Heart right ventricle (tissue), 16 donors: ENCODE measurements at regions not wholly inside any gene's neighbourhood (a gene's known extent, or its start where the extent isn't known, plus 50 kb on each side); places are given as distances from the start of the nearest gene placed in this dataset.

Experiments
- ATAC-seq, 8 donors: fragments of 200-7000 bp; cut with Tn5 transposase; one replicate each; pipeline ENCODE4 v1.9.1; 2020; ENCODE audit warnings: mild to moderate bottlenecking in 8 of 8, moderate library complexity in 8 of 8, moderate number of reproducible peaks in 1 of 8
- DNase-seq, 2 donors: peaks; one replicate each; pipeline ENCODE4 v3.0.0-alpha.2; 2020
- H3K27ac ChIP-seq, 10 donors: fragments of 200-600 bp; sonication (generic) in 2 of 10; one replicate each; pipeline versions ENCODE4 v1.5.0 to v1.8.0; 2020 to 2022; ENCODE audit warnings: mild to moderate bottlenecking in 3 of 10
- H3K27me3 ChIP-seq, 7 donors: fragments of 200-600 bp; one replicate each; pipeline ENCODE4 v1.8.0; 2021 to 2022; ENCODE audit warnings: mild to moderate bottlenecking in 2 of 7
- H3K36me3 ChIP-seq, 9 donors: fragments of 200-600 bp; sonication (generic) in 1 of 9; one replicate each; pipeline versions ENCODE4 v1.5.0 to v1.8.0; 2020 to 2022; ENCODE audit warnings: mild to moderate bottlenecking in 2 of 9
- H3K4me1 ChIP-seq, 9 donors: fragments of 200-600 bp; sonication (generic) in 1 of 9; one replicate each; pipeline versions ENCODE4 v1.5.0 to v1.8.0; 2020 to 2022; ENCODE audit warnings: mild to moderate bottlenecking in 4 of 9
- H3K4me3 ChIP-seq, 10 donors: fragments of 200-600 bp; sonication (generic) in 2 of 10; one replicate each; pipeline versions ENCODE4 v1.5.0 to v1.8.0; 2020 to 2022; ENCODE audit warnings: mild to moderate bottlenecking in 7 of 10, moderate library complexity in 2 of 10
- H3K9me3 ChIP-seq, 11 donors: fragments of 200-600 bp in 10 of 11; sonication (generic) in 2 of 11; one replicate each; pipeline versions ENCODE4 v1.5.0 to v1.8.0; 2013 to 2022; ENCODE audit warnings: mild to moderate bottlenecking in 2 of 11, control low read depth in 1 of 11, moderate library complexity in 1 of 11
- WGBS, 2 donors: extraction: QIAGEN DNeasy Blood & Tissue Kit; methylation state at CpG; one replicate each; pipeline ENCODE4 v1.1.7; 2013; ENCODE audit warnings: inconsistent platforms in 1 of 2; 5-methylcytosine and 5-hydroxymethylcytosine counted together
- intact Hi-C, 10 donors: fragments of 100-400 bp; cut with DNase I; formaldehyde crosslinking; loops; one replicate each; pipeline versions ENCODE4 v1.11.1 to v1.14.2; 2022
- TF ChIP-seq, protein P1 (sequence below), 9 donors: fragments of 200-600 bp; sonication (generic) in 2 of 9; IDR thresholded peaks; one replicate each; pipeline versions ENCODE4 v1.5.0 to v1.8.0; 2021 to 2022; ENCODE audit warnings: antibody characterized with exemption in 9 of 9, mild to moderate bottlenecking in 5 of 9, moderate library complexity in 1 of 9
- donor health status: Arrhythmogenic right ventricular cardiomyopathy.
- donor health status: ischemic (EF 13 %, LVEDD 7.1; RV severe dilation, severe dysfunction).
- donor health status: healthy with polysubstance abuse.
- donor health status: DM: no; HTN: yes; CAD: no.
- donor health status: DM: no; HTN: no; CAD: no.
- donor health status: ischemic (EF 25% LVEDD 6.9; RV normal size, moderate dysfunction).
- donor health status: ischemic (EF 25% LVEDD 5.7; RV mildly dilated, moderate dysfunction).
- donor health status: healthy.
- donor health status: DM: yes; HTN: yes; CAD: no.
- donor health status: Ischemic cardiomyopathy.
- donor health status: ischemic (EF 35%, LVEDD 5.7; RV mildly dilated, moderate dysfunction).
- donor health status: nonischemic (EF 11% LVEDD 7.7; RV severe dilation, severe dysfunction).
- donor health status: DM: yes; HTN: yes; CAD: no.
- donor health status: PGD.
- donor health status: ischemic (EF 29% LVEDD 5.4; RV normal size, mild dysfunction).
- donor health status: nonischemic (EF 23%, LVEDD 6.1; RV moderate dilation, normal function).

DNA sequence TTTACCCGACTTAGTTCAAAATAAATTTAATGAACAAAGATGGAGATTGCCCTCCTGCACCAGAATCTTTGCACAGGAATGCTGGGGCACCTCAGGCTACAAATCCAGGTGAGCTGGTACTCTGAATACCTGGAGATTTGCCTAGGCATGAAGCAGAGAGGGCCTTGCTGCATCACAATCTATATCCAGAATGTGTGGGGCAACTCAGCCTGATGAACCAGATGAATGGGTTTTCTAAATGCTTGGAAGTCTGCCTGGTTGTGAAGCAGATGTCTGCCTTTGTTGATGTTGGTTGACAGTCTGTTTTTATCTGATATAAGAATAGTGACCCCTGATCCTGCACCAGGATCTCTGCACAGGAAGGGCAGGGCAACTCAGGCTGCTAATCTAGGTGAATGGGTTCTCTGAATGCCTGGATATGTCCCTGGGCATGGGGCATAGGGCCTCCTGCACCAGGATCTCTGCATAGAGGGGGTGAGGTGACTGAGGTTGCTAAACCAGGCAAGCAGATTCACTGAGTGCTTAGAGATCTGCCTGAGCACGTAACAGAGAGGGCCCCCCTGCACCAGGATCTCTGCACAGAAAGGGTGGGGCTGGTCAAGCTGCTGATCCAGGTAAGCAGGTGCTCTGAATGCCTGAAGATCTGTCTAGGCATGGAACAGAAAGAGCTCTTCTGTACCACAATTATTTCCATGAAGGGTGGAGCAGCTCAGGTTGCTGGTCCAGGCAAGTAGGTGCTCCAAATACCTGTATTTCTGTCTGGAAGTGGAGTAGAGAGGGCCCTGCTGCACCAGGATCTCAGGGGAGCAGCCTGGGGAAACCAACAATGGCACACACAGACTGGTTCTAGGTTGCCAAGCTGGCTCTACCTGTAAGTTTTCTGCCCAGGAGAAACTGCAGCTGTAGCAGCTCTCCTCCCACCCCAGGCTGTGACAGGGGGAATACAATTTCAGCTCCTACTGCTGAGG, 437.5 kb downstream of the MMUT start:
- H3K4me3 ChIP-seq = no peak overlapping the region
- H3K27me3 ChIP-seq = no peaks in the 10 kb centered on the region
- peaks cover 0 to 23% (median 5%) of the 10 kb centered on the region in 11 donors for H3K9me3 ChIP-seq
- 52 to 65% methylated on average over 2 of the region's 2 CpGs for WGBS, 2 donors
- no peaks in the 10 kb centered on the region for H3K4me1 ChIP-seq
- no peak for DNase-seq
- TF ChIP-seq, protein P1, sequence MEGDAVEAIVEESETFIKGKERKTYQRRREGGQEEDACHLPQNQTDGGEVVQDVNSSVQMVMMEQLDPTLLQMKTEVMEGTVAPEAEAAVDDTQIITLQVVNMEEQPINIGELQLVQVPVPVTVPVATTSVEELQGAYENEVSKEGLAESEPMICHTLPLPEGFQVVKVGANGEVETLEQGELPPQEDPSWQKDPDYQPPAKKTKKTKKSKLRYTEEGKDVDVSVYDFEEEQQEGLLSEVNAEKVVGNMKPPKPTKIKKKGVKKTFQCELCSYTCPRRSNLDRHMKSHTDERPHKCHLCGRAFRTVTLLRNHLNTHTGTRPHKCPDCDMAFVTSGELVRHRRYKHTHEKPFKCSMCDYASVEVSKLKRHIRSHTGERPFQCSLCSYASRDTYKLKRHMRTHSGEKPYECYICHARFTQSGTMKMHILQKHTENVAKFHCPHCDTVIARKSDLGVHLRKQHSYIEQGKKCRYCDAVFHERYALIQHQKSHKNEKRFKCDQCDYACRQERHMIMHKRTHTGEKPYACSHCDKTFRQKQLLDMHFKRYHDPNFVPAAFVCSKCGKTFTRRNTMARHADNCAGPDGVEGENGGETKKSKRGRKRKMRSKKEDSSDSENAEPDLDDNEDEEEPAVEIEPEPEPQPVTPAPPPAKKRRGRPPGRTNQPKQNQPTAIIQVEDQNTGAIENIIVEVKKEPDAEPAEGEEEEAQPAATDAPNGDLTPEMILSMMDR (IDR thresholded peaks at IDR 0.05) = no peak
- intact Hi-C loops = no loop called here
- no peaks in the 10 kb centered on the region for H3K36me3 ChIP-seq
- ATAC-seq = no peak
- H3K27ac ChIP-seq = no peak overlapping the region

DNA sequence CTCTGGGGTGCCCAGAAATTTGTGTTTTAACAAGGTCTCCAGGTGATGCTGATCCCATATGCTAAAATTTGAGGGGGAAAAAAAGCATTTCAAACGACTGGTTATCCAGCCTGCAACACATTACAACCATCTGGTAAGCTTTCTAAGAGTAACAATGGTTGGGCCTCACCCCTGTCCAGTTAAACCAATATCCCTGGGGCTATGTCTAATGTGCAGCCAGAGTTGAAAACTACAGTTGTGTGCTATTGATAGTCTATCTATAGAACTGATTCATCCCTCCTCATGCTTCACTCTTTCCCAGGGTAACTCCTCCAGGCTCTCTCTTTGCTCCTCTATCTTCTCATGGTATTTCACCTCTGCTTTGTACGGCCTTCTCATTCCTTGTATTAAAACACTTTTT, 458.3 kb downstream of the MMUT start:
- Histone ChIP-seq H3K27ac (no peak overlapping the region), H3K4me1 (no peaks in the 10 kb centered on the region), H3K9me3 (peaks cover 0 to 15% (median 0%) of the 10 kb centered on the region in 11 donors), H3K27me3 (no peaks in the 10 kb centered on the region), H3K36me3 (no peaks in the 10 kb centered on the region), H3K4me3 (no peak overlapping the region)
- DNase-seq (no peak), ATAC-seq (no peak)
- TF ChIP-seq, protein P1 (IDR thresholded peaks at IDR 0.05) = no peak
- intact Hi-C loops = no loop called here
- 64 to 65% methylated on average over 2 of the region's 2 CpGs for WGBS, 2 donors

DNA sequence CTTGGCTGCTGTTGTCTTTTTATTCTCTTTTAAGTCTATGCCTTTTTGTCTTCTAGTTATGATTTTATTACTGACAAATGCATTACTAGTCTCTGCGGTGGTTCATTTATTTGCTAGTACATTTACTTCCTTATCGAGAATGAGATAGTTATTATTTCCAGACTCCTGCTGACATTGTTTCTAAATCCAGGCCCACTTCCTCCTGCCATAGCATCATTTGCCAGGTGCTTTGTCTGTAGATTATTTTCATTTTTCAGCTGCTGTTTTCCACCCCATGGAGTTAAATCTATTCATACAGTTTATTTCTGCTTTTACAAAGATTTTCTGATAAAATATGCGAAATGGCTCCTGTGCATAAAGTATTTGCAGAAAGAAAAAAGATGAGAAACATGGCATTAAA, 459.7 kb downstream of the MMUT start:
- WGBS, 2 donors = 54 to 57% methylated on average over 3 of the region's 3 CpGs
- H3K4me3 ChIP-seq = no peak overlapping the region
- no peak for ATAC-seq
- H3K9me3 ChIP-seq = peaks cover 0 to under 1% (median 0%) of the 10 kb centered on the region in 11 donors
- H3K36me3 ChIP-seq = no peaks in the 10 kb centered on the region
- no peaks in the 10 kb centered on the region for H3K4me1 ChIP-seq
- H3K27me3 ChIP-seq = no peaks in the 10 kb centered on the region
- H3K27ac ChIP-seq = no peak overlapping the region
- intact Hi-C loops = no loop called here
- TF ChIP-seq, protein P1 (IDR thresholded peaks at IDR 0.05) = no peak
- DNase-seq = no peak

DNA sequence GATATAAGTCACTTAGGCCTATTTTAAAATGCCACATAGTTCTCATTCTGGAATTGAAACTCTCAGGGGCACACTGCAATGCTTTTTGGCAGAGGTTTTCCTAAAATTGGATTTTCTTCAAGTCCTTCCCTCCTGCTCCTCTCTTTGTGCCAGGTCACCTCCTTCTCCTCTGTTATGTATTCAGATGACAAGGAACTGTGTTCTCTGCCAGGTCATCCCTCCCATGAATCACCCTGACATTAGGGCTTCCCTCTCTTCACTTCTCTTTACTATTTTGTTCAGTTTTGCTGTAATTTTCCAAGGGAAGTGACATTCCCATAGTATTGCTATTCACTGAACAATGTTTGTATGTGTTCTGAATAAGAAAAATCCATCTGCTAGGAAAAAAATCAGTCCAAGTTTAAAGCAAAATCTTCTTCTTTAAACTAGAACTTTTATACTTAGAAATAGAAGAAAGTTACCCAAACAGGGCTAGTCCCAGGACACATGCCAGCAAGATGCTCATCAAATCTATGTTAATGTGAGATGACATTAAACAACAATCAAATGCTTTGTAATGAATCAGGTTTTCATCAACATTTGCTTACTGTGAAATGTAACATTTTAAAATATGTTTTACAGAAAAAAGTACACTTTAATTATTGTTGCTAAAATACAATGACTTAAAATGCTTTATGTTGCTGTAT, 461.1 kb downstream of the MMUT start:
- Histone ChIP-seq H3K9me3 (no peaks in the 10 kb centered on the region), H3K27ac (no peak overlapping the region), H3K4me1 (no peaks in the 10 kb centered on the region), H3K27me3 (no peaks in the 10 kb centered on the region), H3K36me3 (no peaks in the 10 kb centered on the region), H3K4me3 (no peak overlapping the region)
- intact Hi-C loops = no loop called here
- TF ChIP-seq, protein P1 (IDR thresholded peaks at IDR 0.05) = no peak
- no peak for DNase-seq
- peak in 1 of 8 donors; percentile 63 for ATAC-seq
